NCI-H1092 treated with DMSO at 0.1 percent for 48 hours (cell line): ENCODE measurements at regions not wholly inside any gene's neighbourhood (a gene's known extent, or its start where the extent isn't known, plus 50 kb on each side); places are given as distances from the start of the nearest gene placed in this dataset.

Experiments
- DNase-seq: peaks from one replicate; lab custom pipeline; 2025; lab: John Stamatoyannopoulos, UW

DNA sequence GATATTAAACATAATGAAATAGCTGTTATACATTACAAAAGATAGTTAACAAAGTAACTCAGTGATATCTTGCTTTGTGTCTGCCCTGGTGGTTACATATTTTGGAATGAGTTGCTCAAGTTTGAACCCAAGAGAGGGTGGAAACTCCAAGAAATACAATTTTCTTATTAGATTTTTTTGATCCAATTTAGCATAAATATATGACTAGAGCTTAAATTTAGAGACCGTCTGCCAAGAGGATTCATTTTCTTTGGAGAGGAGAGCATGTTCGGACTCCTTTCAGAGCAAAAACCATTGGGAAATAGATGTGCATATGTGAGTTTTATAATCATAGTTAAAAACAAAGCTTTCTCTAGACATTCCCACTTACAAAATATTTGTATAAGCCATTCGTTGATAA lies 353.4 kb downstream of the EPM2A start:
- no peak for DNase-seq

DNA sequence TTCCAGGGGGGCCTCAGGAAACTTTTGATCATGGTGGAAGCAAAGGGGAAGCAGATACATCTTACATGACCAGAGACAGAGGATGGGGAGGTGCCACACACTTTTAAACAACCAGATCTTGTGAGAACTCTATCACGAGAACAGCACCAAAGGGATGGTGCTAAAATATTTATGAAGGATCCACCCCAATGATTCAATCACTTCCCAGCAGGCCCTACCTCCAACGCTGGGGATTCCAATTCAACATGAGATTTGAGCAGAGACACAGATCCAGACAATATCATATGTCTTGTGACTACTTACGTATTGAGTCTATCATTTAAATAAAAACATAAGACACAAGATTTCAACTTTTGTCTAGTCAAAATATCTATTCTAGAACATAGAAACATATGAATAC lies 351.9 kb downstream of the EPM2A start:
- DNase-seq: no peak

DNA sequence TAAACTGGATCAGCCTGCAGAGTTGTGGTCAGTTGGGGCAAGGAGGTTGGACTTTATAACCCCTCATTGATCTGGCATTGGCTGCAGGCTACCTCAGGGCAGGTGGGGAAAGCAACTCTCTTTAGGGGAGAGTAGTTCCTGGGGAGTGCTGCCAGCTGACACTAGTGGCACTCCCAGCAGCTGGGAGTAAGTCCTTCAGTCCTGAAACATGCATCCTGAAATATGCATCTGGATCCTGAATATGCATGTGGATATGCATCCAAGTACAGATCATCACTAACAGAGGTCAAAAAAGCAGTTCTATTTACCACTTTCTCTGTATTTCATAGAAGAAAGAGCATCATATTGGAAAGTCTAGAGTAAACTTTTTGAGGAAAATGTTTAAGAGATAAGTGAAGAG lies 350.8 kb downstream of the EPM2A start:
- DNase-seq: no peak

DNA sequence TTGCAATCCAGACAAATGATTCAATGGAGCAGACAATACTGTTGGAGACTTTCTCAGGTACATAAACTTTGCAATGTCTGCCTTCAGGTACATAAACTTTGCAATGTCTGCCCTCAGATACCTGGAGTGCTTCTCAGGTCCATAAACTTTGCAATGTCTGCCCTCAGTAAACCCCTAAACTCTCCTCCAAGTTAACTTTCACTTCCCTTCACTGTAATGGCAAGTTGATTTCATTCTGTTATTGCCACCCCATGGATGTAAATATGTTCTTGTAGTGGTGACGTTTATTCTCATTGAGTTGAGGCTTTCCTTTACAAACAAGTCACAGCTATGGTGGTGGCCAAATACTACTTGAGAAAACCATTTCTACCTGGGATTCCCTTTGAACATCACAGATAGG lies 338.8 kb downstream of the EPM2A start:
- no peak for DNase-seq

DNA sequence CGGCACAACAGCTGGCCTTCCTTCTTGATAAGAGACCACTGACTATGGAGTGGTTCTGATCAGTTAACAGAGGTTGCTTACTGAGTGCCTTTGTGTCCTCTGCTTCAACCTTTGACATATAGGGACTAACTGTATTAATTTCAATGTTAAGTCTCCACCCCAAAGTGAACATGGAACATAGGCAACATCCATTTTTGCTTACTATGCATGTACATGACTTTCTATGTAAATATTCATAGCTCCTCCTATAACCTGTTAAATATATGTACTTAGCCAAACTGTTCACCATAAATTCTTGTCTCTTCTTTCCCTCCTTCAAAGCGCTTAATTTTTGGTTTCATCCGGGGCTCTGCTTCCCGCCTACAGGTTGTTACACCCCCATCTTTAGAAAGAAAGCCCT lies 334.8 kb downstream of the EPM2A start:
- no peak for DNase-seq

DNA sequence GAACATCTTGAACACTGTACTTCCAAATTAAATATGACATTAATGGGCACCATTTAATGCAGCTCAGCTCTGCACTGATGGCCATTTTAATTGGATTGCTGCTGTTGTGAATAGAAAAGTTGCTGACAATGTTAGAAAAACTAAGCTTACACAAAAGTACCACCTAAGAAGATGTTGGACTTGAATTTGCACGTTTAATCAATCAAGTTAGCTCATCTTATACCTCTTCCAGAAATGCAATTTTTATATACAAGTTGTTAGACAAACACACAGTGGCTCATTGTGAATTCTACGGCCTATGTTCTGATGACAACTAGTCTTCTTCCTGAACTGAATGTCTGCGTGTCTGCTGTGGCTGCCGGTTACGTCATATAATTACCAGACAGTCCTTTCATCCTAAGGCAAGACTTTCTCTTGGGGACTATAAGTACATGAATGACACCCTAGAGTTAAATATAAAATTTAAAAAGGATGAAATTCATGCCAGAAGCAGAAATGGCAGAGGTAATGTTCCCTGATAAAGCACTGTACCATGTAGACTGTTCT lies 330.2 kb downstream of the EPM2A start:
- DNase-seq: no peak

DNA sequence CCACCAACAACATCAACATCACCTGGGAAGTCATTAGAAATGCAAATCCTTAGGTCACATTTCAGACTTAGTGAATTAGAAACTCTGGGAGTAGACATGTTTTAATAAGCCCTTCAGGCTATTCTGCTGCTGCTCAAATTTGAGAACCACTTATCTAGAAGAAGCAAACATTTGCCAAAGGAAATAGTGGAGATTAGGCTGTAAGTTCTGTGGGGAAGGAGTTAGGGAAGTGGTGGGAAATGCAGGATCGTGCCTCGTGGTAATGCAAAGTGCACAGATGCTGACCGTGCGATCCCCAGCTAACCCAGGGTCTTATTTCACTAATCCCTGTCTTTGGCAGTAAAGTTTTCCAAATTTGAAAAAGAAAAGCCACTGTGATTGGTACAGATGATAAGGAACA lies 328.5 kb downstream of the EPM2A start:
- no peak for DNase-seq

DNA sequence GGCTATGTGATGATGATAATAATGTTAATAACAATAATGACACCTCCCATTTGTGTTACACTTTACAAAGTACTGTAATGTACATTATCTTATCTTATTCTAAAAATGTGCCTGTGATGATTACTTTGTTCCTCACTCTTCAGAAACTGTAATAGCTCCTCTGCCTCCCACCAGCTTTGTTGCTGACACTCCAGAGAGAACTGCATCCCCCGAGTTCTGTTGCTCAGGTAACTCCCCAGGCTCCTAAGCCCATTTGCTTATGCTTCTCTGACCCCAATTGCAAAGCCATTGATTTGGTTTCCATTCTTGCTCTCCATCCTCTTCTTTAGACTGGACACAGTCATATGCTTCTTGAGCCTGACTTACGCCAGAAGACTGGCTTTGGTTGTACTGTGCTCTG lies 319.7 kb downstream of the EPM2A start:
- no peak for DNase-seq

DNA sequence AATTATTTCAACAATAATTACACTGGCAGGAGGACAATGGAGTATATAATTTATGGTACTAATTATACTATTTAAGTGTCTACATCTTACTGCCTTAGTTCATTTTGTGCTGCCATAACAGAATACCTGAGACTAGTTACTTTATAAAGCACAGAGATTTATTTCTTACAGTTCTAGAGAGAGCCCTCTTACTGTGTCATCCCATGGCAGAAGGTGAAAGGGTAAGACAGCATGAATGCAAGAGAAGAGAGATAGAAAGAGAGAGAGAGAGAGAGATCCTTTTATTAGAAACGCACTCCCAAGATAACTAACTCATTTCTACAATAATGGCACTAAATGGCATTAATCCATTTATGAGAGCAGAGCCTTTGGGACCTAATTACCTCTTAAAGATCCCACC lies 314.7 kb downstream of the EPM2A start:
- no peak for DNase-seq

DNA sequence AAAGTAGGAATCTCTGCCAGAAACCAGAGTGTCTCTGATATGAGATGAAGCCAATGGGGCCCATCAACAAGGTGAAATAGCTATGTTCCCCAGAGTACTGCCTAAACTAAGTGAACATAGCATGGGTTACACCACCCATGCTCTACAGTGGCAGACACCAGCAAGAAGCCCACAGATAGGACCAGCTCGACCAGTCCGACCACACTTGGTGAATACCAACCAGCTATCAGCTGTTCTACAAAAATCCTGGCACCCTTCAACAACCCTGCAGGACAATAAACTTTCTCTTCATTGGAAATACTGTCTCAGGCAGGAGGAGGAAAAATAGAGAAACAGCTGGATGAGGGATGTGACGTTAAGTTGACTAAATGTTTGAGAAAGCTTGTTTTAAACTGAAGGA lies 311.4 kb downstream of the EPM2A start:
- no peak for DNase-seq

DNA sequence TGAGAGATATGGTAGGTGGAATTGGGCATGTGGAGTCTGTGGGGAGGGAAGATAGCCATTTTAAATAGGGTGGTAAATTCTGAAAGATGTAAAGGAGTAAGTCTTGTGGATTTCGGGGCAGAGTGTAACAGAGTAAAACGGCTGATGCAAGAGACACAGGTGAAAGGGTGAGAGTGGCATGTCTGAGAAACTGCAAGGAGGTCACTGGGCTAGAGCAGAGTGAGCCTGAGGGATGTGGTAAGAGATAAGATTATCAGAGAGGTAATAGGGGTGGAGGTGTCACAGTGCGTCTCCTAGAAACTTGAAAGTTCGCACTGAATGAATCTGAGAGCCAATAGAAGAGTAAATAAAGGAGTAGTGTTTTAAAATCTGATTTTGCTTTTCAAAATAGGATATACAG lies 308.1 kb downstream of the EPM2A start:
- DNase-seq: no peak

DNA sequence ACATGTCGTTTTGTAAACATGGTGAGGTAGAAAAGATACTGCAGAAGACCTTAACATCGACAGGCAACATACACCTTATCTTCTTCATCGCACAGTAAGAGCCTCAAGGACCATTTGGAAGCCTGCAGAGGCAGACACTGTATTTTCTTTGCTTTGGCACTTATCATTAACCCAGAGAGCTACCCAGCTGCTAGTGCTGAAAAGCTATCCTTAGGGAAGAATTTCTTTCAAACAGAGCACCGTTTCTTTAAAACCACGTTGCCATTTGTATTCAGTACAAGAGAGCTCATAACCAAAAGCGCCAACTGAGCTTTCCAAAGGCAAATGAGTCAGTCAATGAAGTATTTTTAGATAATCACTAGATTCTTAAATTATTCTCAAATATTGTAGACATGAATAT lies 306.6 kb downstream of the EPM2A start:
- peak; percentile 50 for DNase-seq

DNA sequence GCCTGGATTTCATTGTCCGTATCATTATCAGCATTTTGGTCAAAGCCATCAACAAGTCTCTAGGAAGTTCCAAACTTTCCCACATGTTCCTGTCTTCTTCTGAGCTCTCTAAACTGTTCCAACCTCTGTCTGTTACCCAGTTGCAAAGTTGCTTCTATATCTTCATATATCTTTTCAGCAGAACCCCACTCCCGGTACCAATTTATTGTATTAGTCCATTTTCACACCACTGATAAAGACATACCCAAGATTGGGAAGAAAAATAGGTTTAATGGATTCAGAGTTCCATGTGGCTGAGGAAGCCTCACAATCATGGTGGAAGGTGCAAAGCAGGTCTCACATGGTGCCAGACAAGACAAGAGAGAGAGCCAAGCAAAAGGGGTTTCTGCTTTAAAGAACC lies 293.2 kb downstream of the EPM2A start:
- DNase-seq: no peak

DNA sequence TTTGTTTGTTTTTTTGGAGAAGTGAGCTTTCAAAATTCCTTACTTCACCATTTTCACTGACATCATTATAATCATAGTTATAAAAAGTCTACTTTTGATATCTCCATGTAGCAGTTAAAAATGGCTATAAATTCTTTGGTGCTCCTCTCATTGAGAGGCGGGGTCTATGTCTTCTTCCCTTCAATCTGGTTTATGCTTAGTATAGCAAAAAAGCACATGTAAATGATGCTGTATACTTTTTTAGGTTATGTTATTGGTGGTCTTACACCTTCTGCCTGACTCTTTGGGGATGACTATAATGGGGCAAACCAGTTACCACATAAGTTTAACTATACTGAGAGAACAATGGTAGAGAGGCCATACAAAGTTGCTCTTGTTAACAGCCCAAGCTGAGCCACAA lies 289.6 kb downstream of the EPM2A start:
- no peak for DNase-seq

DNA sequence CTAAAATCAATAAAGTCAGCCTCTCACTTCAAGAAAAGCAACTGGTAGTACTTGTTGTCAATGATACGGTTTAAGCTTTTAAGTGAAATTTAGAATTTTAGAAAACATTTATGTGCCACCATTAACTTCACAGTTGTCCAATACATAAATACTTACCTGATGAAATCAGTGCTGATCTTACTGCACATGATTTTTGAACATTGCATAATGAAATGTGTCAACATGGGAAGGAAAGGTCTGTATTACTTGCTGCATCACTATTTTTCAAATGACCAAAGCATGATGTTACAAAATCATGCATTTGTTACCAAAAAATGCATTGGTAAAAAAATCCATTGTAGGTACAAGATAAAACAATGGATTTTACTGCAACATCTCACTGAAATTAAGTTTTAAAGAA lies 284.3 kb downstream of the EPM2A start:
- DNase-seq: no peak

DNA sequence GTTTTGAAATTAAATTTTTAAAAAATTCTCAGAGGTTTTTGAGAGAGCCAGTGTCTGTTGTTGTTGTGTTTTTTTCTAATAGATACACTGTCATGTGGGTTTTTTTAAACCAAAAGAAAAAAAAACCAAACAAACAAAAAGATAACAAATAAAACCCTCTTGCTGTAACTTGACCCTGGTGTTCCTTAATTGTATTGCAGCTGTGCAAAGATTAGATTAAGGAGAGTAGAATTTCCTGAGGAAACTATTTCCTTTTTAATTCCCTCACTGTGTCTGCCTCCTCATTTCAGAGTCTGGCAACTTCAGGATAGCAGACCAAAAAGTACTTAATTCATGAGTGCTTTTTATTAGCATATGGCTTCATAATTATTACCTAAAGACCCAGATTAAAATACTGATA lies 281.9 kb downstream of the EPM2A start:
- DNase-seq: no peak

DNA sequence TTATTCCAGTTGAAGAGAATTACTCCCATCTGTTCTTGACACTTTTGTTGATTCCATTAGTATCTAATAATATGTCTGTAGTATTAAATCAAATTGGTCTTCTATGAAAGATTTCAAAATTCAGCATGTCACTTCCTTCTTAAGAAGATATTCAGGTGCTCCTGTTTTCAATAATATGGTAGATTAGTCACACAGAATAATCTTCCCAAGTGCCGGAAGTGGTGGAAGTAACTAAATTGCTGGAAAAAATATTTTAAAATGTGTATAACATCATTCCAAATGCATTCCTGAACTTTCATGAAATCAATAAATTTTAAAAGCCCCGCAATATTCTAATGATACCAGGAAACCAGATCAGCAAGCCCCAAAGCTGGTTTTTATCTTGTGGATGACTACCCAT lies 281.3 kb downstream of the EPM2A start:
- DNase-seq: no peak

DNA sequence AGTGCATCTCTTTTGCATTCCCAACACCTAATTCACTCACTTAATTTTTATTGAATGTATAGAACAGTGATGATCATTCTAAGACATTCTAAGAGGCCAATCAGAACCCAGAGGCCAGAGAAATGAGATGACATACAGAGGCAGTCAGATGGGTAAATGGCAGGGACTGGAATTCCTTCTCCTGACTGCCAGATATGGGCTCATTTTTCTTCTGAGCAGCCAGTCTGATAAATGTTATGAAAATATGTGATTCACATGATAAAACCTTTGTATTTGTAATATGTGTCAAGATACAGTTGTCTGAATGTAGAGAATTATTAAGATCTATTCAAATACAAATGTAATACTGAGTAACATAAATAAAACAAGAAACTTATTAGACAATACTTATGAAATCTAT lies 277.8 kb downstream of the EPM2A start:
- DNase-seq: no peak

DNA sequence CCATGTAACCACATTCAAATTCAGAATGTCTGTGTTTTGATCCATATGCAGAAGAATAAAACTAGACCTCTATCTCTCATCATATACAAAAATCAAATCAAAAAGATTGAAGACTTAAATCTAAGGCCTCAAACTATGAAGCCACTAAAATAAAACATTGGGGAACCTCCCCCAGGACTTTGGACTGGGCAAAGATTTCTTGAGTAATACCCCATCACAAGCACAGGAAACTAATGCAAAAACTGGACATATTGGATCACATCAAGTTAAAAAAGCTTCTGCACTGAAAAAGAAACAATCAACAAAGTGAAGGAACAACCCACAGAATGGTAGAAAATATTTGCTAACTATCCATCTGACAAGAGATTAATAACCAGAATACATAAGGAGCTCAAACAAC lies 266.8 kb downstream of the EPM2A start:
- DNase-seq: no peak

DNA sequence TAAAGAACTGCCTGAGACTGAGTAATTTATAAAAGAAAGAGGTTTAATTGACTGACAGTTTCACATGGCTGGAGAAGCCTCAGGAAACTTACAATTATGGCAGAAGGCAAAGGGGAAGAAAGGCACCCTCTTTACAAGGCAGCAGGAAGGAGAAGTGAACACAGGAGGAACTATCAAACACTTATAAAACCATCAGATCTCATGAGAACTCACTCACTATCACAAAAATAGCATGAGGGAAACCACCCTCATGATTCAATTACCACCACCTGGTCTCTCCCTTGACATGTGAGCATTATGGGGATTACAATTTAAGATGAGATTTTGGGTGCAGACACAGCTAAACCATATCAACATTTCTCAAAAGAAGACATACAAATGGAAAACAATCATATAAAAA lies 266.3 kb downstream of the EPM2A start:
- no peak for DNase-seq

DNA sequence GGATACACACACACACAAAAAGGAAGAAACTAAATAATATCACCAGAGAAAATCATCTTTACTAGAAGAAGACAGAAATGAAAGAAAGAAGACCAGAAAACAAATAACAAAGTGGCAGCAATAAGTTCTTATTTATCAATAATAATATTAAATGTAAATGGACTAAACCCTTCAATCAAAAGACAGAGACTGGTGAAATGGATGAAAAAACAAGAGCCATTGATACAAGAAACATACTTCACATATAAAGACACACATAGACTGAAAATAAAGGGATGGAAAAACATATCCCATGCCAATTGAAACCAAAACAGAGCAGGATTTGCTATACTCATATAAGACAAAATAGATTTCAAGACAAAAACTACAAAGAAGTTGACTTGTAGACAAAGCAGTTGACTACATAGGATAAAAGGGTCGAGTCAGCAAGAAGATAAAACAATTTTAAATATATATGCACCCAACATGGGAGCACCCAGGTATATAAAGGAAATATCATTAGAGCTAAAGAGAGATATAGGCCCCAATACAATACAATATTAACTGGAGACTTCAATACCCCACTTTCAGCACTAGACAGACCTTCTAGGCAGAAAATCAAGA lies 259.4 kb downstream of the EPM2A start:
- DNase-seq: no peak

DNA sequence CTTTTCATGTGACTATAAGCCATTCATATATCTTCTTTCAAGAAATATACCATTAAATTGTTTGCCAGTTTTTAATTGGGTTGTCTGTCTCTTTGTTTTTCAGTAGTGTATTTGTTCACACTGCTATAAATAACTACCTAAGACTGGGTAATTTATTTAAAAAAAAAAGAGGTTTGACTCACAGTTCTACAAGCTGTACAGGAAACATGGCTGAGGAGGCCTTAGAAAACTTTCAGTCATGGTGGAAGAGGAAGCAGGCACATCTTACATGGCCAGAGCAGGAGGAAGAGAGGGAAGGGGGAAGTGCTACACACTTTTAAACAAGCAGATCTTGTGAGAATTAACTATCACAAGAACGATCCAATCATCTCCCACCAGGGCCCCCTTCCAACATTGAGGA lies 255.3 kb downstream of the EPM2A start:
- no peak for DNase-seq

DNA sequence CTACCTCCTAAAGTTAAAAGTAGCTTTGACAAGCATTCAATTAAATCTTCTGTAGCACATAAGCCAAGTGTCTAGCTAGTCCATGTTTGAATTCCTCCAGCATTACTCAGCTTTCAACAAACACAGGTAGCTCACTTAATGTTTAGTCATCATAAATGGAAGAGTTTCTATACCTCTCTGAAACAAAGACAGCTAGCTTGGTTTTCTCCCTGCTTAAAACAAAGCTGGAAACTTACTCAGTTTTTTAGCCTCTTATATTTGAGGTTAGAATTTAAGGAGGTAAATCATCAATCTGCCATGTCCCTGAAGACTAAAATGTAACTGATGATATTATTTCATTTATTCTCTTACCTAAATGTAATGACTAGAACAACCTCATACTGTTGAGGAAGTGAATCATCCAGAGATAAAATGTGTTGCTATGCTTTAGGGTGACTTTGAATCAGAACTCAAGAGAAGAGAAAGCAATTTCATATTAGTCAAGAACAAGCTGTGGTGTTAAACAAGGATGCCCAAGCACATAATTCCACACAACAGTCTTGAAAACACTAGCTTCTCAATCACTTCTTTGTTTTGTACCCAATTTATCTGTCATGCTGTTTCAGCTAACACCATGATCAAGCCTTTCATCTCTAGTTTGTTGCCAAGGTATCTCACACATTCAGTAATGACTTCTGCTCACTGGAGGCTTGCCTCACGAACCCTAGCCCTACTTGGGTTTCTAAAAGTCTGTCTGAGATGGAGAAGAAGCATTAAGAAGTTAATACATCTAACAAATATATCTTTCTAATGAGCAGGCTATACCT lies 251.9 kb downstream of the EPM2A start:
- no peak for DNase-seq

DNA sequence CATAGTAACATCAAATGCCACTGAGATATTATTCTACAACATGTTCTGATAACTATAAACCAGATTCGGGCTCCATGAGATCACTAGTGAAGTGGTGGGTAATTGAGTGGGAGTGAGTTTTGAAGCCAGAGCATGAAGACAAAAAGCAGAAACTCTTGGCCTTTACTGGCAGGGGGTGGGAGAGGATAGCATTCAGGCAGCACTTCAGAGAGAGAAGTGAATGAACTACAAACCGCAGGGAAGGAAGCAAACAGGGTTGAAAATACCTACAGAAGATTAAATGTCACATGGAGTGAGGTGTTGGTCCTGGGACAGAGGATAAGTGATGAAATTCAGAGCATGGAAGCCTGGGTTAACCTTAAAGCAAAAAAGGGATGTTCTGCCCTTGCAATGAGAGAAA lies 250.0 kb downstream of the EPM2A start:
- no peak for DNase-seq
